IPS DF 4.7 (cell line): ENCODE measurements at regions not wholly inside any gene's neighbourhood (a gene's known extent, or its start where the extent isn't known, plus 50 kb on each side); places are given as distances from the start of the nearest gene placed in this dataset.

Source experiments
- DNase-seq: peaks from one replicate; pipeline ENCODE4 v3.0.0-alpha.2; 2013; ENCODE audit warnings: low spot score; ENCODE audit errors: extremely low read depth

- no peak for DNase-seq
Observed at GRCh38 chr3:193981504-193981903, 154.4 kb upstream of the HES1 start.

- no peak for DNase-seq
Observed at GRCh38 chr3:193982258-193982659, 153.7 kb upstream of the HES1 start.

GRCh38 chr3:193983846-193984818 lies 151.8 kb upstream of the HES1 start:
- DNase-seq: no peak

- no peak for DNase-seq
Observed at GRCh38 chr3:193984876-193985275, 151.1 kb upstream of the HES1 start.

GRCh38 chr3:193987186-193987585 lies 148.8 kb upstream of the HES1 start:
- DNase-seq: no peak

GRCh38 chr3:193989186-193989585 lies 146.8 kb upstream of the HES1 start:
- no peak for DNase-seq

- DNase-seq: no peak
Observed at GRCh38 chr3:193991666-193992424, 144.1 kb upstream of the HES1 start.

GRCh38 chr3:193992425-193993037 lies 143.4 kb upstream of the HES1 start:
- no peak for DNase-seq

- no peak for DNase-seq
Observed at GRCh38 chr3:193996221-193996620, 139.7 kb upstream of the HES1 start.

- DNase-seq: no peak
Observed at GRCh38 chr3:193996641-193997089, 139.3 kb upstream of the HES1 start.

- no peak for DNase-seq
Observed at GRCh38 chr3:193997228-193998122, 138.5 kb upstream of the HES1 start.

GRCh38 chr3:193998123-193998448 lies 137.9 kb upstream of the HES1 start:
- DNase-seq: no peak

- no peak for DNase-seq
Observed at GRCh38 chr3:193998628-193999195, 137.2 kb upstream of the HES1 start.

- no peak for DNase-seq
Observed at GRCh38 chr3:194000100-194000499, 135.8 kb upstream of the HES1 start.

GRCh38 chr3:194000712-194001111 lies 135.2 kb upstream of the HES1 start:
- DNase-seq: no peak

- DNase-seq: no peak
Observed at GRCh38 chr3:194001728-194002459, 134.1 kb upstream of the HES1 start.

GRCh38 chr3:194003114-194004057 lies 132.6 kb upstream of the HES1 start:
- DNase-seq: no peak

- DNase-seq: no peak
Observed at GRCh38 chr3:194005930-194006501, 129.9 kb upstream of the HES1 start.
